ENCODE measurements at regions not wholly inside any gene's neighbourhood (a gene's known extent, or its start where the extent isn't known, plus 50 kb on each side); places are given as distances from the start of the nearest gene placed in this dataset.

- no peak for DNase-seq
Observed at GRCh38 chr1:82844911-82845827, 1044.4 kb downstream of the ADGRL2 start.

DNA sequence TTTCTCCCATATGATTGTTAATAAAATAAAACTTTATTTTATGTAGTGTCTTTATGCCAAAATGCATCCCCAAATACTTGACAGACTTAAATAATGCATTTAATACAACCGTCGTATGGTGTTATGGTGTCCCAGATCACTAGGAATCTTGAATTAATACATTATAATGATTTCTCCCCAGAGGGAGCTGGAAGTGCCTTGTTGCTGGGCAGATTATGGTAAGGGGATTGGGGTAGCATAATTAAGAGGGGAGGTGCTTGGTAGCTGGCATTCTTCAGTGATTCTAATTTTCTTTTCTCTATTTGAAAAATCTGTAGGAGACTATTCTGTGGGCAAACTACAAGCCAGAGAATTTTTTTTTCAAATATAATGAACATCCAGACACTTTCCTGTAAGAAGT lies 1043.7 kb downstream of the ADGRL2 start:
- DNase-seq, result no peak

GRCh38 chr1:82843876-82844275 lies 1043.1 kb downstream of the ADGRL2 start:
- DNase-seq, result no peak

DNA sequence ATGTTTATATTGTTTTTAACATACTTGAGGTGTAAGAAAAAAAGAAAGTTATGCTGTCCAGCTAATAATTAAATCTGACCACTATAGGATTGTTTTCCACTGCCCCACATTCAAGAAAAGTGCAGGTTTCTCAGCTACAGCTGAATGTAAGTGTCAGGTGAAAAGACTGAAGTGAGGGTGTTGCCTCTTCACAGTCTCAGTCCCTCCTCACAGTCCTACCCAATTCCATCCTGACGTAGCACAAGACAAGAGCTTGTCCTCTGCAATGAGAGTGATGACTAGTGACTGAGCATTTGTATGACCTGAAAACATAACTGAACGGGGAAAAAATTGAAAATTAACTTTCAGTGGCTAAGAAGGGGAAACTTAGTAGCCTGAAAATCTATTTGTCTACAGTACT lies 1039.5 kb downstream of the ADGRL2 start:
- no peak for DNase-seq

DNA sequence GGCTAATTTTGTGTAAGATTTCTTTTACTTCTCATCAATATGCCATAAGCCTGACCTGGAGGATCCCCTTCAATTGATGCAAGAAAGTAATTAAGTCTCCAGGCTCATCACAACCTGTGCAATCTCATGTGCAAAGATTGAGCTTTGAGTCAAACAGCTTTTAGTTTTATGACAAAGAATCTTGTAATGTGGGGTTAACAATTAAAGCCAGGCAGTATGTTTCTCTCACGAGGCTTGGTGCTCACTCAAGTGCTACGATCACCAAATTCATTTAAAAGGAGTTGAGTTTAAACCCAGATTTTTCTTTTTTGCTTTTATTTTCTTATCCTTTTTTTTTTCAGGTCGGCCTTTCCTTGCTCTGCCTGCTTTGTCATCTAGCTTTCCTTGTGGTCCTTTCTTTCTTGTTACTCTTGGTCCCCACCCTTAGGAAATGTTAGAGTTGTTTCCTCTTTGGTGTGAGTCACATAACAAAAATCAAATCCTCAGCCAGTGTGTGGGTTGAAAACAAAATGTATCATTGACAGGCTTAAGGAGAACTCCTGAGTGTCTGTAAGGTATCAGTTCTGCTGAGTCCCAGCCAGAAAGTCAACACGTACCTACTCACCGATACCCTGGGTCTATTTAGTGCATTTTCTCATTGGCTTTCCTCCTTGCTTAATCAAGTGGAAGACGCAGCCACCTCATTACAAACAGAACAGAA lies 1037.2 kb downstream of the ADGRL2 start:
- no peak for DNase-seq

- no peak for DNase-seq
Observed at GRCh38 chr1:82836973-82837680, 1036.4 kb downstream of the ADGRL2 start.

DNA sequence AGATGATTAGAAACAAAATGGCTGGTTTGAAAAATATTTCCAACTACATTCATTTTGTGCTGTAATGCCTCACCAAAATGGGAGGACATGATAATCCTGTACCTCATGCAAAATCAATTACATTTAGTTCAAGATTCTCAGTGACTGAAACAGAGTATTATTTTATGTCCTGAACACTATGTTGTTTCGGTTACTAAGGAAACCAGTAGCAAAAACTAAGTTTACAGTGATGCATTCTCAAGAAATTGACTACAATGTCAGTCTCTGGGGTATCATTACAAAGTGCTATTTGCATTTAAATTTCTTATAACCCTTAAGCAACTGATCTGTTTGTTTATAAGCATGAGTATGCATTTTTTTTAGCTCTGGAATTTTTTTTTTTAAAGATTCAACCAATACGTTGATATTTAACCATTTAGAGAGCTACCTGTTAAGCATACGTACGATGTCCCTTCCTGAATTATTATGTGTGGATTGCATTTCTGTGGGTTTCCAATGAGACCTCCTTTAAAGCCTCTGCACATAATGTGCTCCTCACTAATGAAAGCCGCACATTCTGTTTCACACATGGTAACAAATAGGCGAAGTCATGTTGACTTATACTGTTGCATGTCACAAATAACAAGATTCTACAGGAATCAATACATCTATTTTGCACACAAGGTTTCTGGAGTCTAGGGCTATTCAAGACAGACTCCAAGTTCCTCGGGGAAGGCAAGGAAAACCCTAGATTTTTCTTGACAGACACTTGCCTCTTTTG lies 1035.7 kb downstream of the ADGRL2 start:
- DNase-seq, result no peak

GRCh38 chr1:82830690-82831380 lies 1030.1 kb downstream of the ADGRL2 start:
- DNase-seq, result no peak

DNA sequence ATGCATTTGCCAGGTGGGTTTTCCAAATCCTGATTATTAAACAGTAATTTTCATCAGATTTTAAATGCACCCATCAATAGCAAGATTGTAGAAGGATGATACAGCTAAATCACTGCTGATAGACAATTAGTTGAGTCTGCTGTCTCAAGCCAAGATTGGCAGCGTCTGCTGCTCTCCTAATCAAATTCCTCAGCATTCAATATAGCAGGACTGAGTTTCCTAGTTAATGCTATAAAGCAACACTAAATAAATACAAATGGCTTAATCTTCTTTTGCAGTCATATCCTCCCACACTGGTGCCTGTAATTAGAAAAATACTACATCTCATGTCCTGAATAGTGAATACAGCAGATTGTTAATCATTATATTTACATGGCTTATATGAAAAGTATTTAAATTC lies 1028.8 kb downstream of the ADGRL2 start:
- no peak for DNase-seq

DNA sequence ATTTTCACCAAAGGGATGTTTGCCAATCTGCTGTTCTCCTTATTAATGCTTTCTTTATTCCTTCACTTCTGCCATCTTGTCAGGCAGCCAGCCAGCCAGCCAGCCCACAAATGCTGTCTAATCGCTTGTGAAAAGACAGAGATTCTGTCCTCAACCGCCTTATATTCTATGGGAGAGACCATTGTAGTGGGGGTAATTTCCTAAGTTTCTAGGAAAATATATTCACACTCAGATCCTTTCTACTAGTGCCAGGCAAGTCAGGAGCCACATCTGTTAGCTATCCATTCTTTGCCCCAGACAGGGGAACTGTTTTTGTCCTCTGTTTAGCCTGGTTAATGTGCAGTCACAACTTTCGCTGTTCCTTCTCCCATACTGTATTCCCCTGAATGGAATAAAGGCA lies 1023.1 kb downstream of the ADGRL2 start:
- DNase-seq, result no peak

GRCh38 chr1:82820816-82821215 lies 1020.1 kb downstream of the ADGRL2 start:
- DNase-seq, result no peak

GRCh38 chr1:82819234-82819633 lies 1018.5 kb downstream of the ADGRL2 start:
- DNase-seq, result no peak

GRCh38 chr1:82818586-82818985 lies 1017.9 kb downstream of the ADGRL2 start:
- no peak for DNase-seq

GRCh38 chr1:82813386-82813785 lies 1012.7 kb downstream of the ADGRL2 start:
- DNase-seq, result no peak

DNA sequence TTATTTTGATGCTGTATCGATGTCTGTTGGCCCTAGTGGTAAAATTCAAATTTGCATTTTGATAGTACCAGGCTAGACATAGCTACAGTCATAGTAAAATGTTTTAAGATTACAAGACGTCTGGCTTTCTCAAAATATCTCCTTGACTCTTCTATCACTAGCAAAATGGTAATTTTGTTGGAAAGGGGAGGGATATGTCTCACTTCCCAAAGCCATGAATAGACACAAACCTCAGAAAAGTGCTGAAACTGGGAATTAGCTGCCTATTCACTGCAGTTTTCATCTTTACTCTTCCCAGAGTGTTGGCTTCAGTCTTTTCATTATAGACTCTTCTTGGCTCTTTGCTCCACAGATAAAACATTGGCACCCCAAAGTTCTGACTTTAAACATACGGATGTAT lies 1009.9 kb downstream of the ADGRL2 start:
- DNase-seq, result no peak

DNA sequence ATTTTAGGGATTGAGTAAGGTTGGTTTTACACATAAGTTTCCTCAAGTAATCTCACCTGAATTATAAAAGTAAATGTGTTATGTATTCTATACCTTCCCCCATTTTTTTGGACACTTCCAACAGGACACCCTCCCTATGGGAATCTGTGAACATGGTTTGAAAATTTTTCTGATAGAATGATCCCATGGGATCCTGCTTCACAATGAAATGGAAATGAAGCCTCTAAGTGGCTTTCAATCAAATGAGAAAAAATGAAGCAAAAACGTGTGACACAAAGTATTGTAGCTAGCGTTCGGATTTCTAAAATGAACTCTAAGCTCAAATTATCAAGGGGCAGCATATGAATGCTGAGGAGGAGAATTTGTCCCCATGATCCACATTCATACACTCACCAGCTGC lies 1006.8 kb downstream of the ADGRL2 start:
- DNase-seq, result no peak

DNA sequence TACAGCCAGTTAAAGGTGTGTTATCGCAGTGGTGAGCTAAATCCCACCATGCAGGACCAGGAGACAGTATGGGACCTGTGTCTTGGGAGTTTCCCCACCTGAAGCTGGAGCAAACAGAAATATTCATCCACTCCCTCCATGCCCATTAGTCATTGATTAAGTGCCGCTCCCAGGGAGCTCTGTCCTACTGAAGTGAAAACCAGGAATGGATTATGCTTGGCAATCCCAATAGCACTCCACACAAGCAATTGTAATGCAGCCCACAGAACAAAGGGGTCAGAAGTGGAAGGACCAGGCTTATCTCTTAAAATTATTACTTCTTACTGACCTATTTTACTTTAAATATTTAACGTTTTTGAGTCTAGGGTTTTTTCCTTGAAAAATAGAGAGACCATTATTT lies 1005.4 kb downstream of the ADGRL2 start:
- no peak for DNase-seq

- no peak for DNase-seq
Observed at GRCh38 chr1:82801176-82801575, 1000.4 kb downstream of the ADGRL2 start.

GRCh38 chr1:82800721-82801120 lies 1000.0 kb downstream of the ADGRL2 start:
- DNase-seq, result no peak

DNA sequence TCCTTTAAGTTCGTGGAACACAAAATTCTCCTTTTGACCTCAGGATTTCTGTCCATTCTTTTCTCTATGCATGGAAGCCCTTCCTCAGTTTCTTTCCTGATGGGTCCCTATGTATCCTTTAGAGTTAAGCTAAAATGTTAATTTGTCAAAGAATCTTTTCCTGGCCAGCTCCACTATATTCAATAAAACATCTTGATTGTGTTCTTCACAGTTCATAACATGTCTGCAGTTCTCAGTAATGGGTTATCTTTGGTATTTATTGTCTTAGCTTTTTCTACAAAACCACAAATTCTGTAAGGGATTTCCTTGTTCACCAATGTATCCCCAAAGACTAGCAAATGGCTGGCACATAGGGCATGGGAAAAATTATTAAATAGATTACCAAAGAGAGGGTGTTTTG lies 998.5 kb downstream of the ADGRL2 start:
- no peak for DNase-seq

DNA sequence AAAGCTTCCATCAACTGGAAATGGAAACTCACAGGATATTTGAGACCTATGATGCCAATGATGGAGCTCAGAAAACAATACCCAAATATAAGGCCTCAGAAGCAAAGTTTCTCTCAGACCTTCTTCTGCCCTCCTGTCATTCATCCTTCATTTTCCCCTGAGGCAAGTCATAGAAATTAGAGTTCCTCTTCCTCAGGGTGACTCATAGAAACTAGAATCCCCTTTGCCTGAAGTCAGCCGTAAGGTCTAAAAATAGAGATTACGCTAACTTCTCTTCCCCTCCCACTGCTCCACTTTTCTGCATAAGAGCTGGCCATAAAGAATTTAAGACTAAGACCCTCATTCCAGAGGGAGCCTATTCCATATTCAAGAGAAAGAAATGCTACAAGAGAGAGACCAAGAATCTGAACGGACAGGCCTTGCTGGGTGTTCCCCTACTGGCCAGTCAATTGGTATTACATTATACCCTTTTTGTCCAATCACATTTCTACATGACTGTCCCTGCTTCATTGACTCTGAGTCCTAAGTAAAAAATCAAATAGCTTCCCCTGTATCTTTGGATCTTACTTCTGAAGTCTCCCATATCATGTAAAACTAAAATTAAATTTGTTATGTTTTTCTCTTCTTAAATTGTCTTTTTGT lies 994.9 kb downstream of the ADGRL2 start:
- no peak for DNase-seq

- no peak for DNase-seq
Observed at GRCh38 chr1:82792151-82792550, 991.4 kb downstream of the ADGRL2 start.
